ENCODE measurements at regions not wholly inside any gene's neighbourhood (a gene's known extent, or its start where the extent isn't known, plus 50 kb on each side); places are given as distances from the start of the nearest gene placed in this dataset.

GRCh38 chr2:238643400-238643907 is 204.4 kb upstream of the TWIST2 start:
- no peak for TF ChIP-seq POLR2AphosphoS5 (IDR thresholded peaks at IDR 0.05; ENCODE audit: low read depth)
- no peak for TF ChIP-seq CTCF (IDR thresholded peaks at IDR 0.05; ENCODE audit: insufficient read depth, low read length)
- no peak for TF ChIP-seq REST (IDR thresholded peaks at IDR 0.05; ENCODE audit: insufficient replicate concordance, low read depth)
- TF ChIP-seq GABPA (IDR thresholded peaks at IDR 0.05; ENCODE audit: low read depth): no peak
- no peak for TF ChIP-seq SPI1 (IDR thresholded peaks at IDR 0.05; ENCODE audit: borderline replicate concordance, low read depth)
- no peak for DNase-seq (ENCODE audit: low read depth in 1 of 2, low spot score in 1 of 2)
- H3K27ac ChIP-seq (replicated peaks): no peak overlapping the region

DNA sequence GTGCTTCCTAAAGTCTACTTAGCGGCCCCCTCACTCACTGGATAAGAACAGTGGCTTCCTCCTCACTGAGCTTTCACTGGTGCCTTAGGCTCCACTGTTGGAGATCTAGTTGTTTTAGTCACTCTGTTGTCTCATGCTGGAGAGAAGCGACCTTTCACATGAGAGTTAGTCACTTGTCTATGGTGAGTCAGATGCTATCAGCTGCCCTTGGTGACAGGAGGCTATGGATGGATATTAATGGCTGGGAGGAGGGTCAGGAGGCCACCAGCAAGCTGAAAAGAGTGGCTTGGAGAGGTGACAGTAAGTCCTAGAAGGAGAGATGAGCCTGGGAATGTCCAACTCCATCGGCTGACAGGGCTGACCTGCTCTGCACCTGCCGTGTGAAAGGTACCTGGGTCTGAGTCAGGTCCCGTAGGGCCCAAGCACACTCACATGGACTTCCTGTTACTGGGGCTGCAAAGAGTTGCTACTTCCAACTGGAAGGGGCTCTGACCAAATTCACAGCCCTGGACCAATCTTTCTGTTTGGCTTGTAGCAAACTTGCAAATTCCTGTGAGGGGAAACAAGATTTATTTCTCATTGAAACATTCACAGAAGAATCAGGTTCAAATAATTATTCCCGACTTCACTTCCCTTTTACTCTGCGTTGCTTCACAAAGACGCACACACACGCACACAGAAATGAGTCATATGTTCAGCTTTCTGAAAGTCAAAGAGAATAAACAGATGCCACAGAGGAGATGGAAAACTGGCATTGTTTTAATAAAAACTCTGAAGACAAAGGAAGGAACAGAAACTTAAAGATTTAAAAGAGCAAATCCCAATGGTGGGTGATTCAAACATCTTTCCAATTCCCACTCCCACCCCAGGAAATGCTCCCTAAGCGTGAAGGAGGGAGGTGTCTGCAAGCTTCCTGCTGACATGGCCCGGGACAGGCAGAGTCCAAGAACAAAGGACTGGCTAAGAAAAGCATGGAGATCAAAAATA is 203.5 kb upstream of the TWIST2 start:
- Histone ChIP-seq H3K27me3 (ENCODE audit: insufficient read depth, poor library complexity, severe bottlenecking) (no peaks in the 10 kb centered on the region), H3K27ac (replicated peaks) (no peak overlapping the region), H3K4me3 (replicated peaks; ENCODE audit: insufficient read depth, low read length) (no peak overlapping the region)
- peak; percentile 4 to 18 for DNase-seq (ENCODE audit: low read depth in 1 of 2, low spot score in 1 of 2)
- TF ChIP-seq SPI1 (IDR thresholded peaks at IDR 0.05; ENCODE audit: borderline replicate concordance, low read depth) (peak; percentile 56; the same call in 1 of the 2 replicates), CTCF (IDR thresholded peaks at IDR 0.05; ENCODE audit: insufficient read depth, low read length) (no peak)

More at GRCh38 chr2:238643400-238643907, 204.4 kb upstream of the TWIST2 start:
- Histone ChIP-seq H3K4me3 (replicated peaks; ENCODE audit: insufficient read depth, low read length) (no peak overlapping the region), H3K27me3 (ENCODE audit: insufficient read depth, poor library complexity, severe bottlenecking) (no peaks in the 10 kb centered on the region)

- Histone ChIP-seq H3K4me3 (replicated peaks; ENCODE audit: insufficient read depth, low read length) (no peak overlapping the region), H3K27ac (replicated peaks) (no peak overlapping the region), H3K27me3 (ENCODE audit: insufficient read depth, poor library complexity, severe bottlenecking) (no peaks in the 10 kb centered on the region)
- TF ChIP-seq GABPA (IDR thresholded peaks at IDR 0.05; ENCODE audit: low read depth) (no peak), POLR2AphosphoS5 (IDR thresholded peaks at IDR 0.05; ENCODE audit: low read depth) (no peak), REST (IDR thresholded peaks at IDR 0.05; ENCODE audit: insufficient replicate concordance, low read depth) (no peak), SPI1 (IDR thresholded peaks at IDR 0.05; ENCODE audit: borderline replicate concordance, low read depth) (no peak), CTCF (IDR thresholded peaks at IDR 0.05; ENCODE audit: insufficient read depth, low read length) (no peak)
- no peak for DNase-seq (ENCODE audit: low read depth in 1 of 2, low spot score in 1 of 2)
Measured at GRCh38 chr2:238645095-238645494, 202.8 kb upstream of the TWIST2 start.

Data from HL-60 (cell line).